Lung (tissue), 11 donors: ENCODE measurements at regions not wholly inside any gene's neighbourhood (a gene's known extent, or its start where the extent isn't known, plus 50 kb on each side); places are given as distances from the start of the nearest gene placed in this dataset.

Experiments
- ATAC-seq: fragments of 200-7000 bp; cut with Tn5 transposase; one replicate; pipeline ENCODE4 v1.9.1; 2020; ENCODE audit warnings: moderate number of reproducible peaks; ENCODE audit not compliant: insufficient read depth, low FRiP score
- DNase-seq, 3 donors: peaks; one replicate each; pipeline ENCODE4 v3.0.0-alpha.2; 2013 to 2017
- H3K27ac ChIP-seq, 2 donors: one replicate each; pipeline ENCODE4 v1.5.1; 2013; ENCODE audit warnings: mild to moderate bottlenecking in 2 of 2, moderate library complexity in 2 of 2, control low read depth in 1 of 2, inconsistent platforms in 1 of 2, low read depth in 1 of 2, low read length in 1 of 2
- H3K27me3 ChIP-seq, 3 donors: one replicate each; pipeline ENCODE4 v1.5.1; 2013; ENCODE audit warnings: low read length in 2 of 3; ENCODE audit not compliant: control insufficient read depth in 3 of 3, insufficient read depth in 3 of 3
- H3K36me3 ChIP-seq, 4 donors: one replicate each; pipeline ENCODE4 v1.5.1; 2013; ENCODE audit warnings: low read length in 4 of 4, mild to moderate bottlenecking in 1 of 4, moderate library complexity in 1 of 4; ENCODE audit not compliant: control insufficient read depth in 4 of 4, insufficient read depth in 4 of 4
- H3K4me1 ChIP-seq, 5 donors: one replicate each; pipeline ENCODE4 v1.5.1; 2013; ENCODE audit warnings: low read length in 5 of 5, mild to moderate bottlenecking in 2 of 5, moderate library complexity in 1 of 5; ENCODE audit not compliant: control insufficient read depth in 5 of 5, insufficient read depth in 5 of 5
- H3K4me3 ChIP-seq: one replicate; pipeline ENCODE4 v1.5.1; 2013; ENCODE audit warnings: mild to moderate bottlenecking, control low read depth, moderate library complexity
- H3K9ac ChIP-seq, 2 donors: one replicate each; pipeline ENCODE4 v1.5.1; 2013; ENCODE audit warnings: low read length in 2 of 2, control low read depth in 1 of 2; ENCODE audit not compliant: insufficient read depth in 1 of 2
- H3K9me3 ChIP-seq, 4 donors: one replicate each; pipeline ENCODE4 v1.5.1; 2013; ENCODE audit warnings: low read length in 3 of 4, mild to moderate bottlenecking in 1 of 4, moderate library complexity in 1 of 4; ENCODE audit not compliant: control insufficient read depth in 4 of 4, insufficient read depth in 3 of 4
- WGBS, 2 donors: extraction: QIAGEN DNeasy Blood & Tissue Kit; methylation state at CpG; one replicate each; pipeline ENCODE4 v1.1.7; 2013; 5-methylcytosine and 5-hydroxymethylcytosine counted together
- TF ChIP-seq, protein P1 (sequence below): IDR thresholded peaks from 2 replicates; pipeline ENCODE4 v1.5.1; 2012; ENCODE audit warnings: mild to moderate bottlenecking; ENCODE audit errors: control extremely low read depth, extremely low read depth
- donor health status: control.
- donor health status: control.
- donor health status: Bipolar disorder and iron deficiency.
- donor health status: healthy.
- donor health status: DM: yes; HTN: yes; CAD: no.

DNA sequence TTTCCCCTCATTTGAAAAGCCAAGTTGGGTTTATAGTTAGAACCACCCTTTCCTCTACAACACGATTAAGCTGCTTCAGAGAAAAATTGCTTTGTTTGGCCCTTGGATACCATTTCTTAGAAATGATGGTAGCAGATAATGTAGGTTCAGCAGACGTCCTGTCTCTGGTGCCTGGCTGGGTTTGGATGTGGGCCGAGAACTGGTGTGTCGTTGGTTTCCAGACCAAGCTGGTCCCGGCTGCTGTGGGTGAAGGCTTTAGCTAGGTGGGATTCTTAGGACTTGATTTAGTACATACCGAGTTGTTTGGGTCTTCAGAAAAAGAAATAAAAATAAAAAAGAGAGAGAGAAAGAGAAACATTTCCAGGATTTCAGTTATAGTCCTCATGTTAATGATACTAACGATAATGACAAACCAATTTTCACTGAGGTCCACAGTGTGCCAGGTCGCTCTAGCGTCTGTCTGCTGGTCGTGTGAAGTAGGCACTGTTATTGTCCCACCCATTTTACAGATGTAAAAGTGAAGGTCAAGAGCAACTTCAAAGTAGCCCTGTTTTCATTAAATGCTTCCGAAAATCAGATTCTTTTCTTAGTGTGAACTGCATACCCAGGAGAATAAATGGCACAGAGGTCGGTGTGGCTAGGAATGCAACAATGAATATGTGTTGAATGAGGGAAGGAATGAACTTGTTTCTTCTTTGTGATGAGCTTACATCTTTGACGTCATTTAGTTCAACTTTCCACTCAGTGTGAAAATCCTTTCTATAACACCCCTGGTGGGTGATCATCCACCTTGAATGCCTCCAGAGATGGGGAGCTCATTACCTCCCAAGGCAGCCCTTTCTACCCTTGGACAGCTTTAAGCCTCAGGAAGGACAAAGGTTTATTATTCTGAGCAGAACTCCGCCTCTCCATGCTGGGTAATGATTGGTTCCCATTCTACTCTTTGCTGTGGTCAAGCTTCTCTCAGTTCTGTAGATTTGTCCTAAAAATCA is 115.9 kb downstream of the INHBB start:
- no peak overlapping the region for H3K9ac ChIP-seq
- DNase-seq (no peak), ATAC-seq (no peak)
- TF ChIP-seq, protein P1, sequence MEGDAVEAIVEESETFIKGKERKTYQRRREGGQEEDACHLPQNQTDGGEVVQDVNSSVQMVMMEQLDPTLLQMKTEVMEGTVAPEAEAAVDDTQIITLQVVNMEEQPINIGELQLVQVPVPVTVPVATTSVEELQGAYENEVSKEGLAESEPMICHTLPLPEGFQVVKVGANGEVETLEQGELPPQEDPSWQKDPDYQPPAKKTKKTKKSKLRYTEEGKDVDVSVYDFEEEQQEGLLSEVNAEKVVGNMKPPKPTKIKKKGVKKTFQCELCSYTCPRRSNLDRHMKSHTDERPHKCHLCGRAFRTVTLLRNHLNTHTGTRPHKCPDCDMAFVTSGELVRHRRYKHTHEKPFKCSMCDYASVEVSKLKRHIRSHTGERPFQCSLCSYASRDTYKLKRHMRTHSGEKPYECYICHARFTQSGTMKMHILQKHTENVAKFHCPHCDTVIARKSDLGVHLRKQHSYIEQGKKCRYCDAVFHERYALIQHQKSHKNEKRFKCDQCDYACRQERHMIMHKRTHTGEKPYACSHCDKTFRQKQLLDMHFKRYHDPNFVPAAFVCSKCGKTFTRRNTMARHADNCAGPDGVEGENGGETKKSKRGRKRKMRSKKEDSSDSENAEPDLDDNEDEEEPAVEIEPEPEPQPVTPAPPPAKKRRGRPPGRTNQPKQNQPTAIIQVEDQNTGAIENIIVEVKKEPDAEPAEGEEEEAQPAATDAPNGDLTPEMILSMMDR: no peak
- H3K4me3 ChIP-seq: no peak overlapping the region
- peaks cover 0 to 9% (median 2%) of the 10 kb centered on the region in 4 donors for H3K9me3 ChIP-seq
- WGBS, 2 donors: 84 to 86% methylated on average over 14 of the region's 14 CpGs
- no peaks in the 10 kb centered on the region for H3K27me3 ChIP-seq
- no peak overlapping the region for H3K27ac ChIP-seq
- no peaks in the 10 kb centered on the region for H3K36me3 ChIP-seq
- H3K4me1 ChIP-seq: peaks cover 0 to 8% (median 3%) of the 10 kb centered on the region in 5 donors

GRCh38 chr2:120463527-120463926 is 117.6 kb downstream of the INHBB start:
- ATAC-seq (no peak), DNase-seq (no peak)
- Histone ChIP-seq H3K4me3 (no peak overlapping the region), H3K36me3 (no peaks in the 10 kb centered on the region), H3K27ac (no peak overlapping the region), H3K27me3 (no peaks in the 10 kb centered on the region), H3K9ac (no peak overlapping the region), H3K4me1 (peaks cover 0 to 8% (median 3%) of the 10 kb centered on the region in 5 donors), H3K9me3 (peaks cover 0 to under 1% (median 0%) of the 10 kb centered on the region in 4 donors)
- WGBS, 2 donors: 67 to 73% methylated on average over 12 of the region's 12 CpGs
- TF ChIP-seq, protein P1: no peak

DNA sequence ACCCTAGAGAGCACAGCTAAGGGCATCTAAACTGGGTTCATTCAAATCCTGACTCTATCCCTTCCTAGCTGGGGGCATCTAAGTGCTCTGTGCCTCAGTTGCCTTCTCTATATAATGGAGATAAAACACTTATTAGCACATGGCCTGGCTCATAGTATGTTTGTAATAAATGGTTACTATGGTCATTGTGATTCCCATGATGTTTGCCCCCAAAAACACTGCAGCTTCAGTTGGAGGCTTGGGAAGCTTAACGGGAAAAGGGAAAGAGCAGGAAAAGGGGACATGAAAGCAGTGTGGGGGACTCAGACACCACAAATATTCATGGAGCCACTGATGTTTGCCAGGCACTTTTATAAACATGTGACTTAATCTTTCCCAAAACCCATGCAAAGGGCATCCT is 118.1 kb downstream of the INHBB start:
- Histone ChIP-seq H3K36me3 (no peaks in the 10 kb centered on the region), H3K9ac (no peak overlapping the region), H3K4me3 (no peak overlapping the region), H3K27me3 (no peaks in the 10 kb centered on the region), H3K27ac (no peak overlapping the region), H3K9me3 (no peaks in the 10 kb centered on the region), H3K4me1 (peaks cover 0 to 12% (median 3%) of the 10 kb centered on the region in 5 donors)
- DNase-seq: no peak
- WGBS, 2 donors: 42 to 86% methylated on average over 1 of the region's 1 CpG
- ATAC-seq: no peak
- TF ChIP-seq, protein P1: no peak
